ENCODE measurements at regions not wholly inside any gene's neighbourhood (a gene's known extent, or its start where the extent isn't known, plus 50 kb on each side); places are given as distances from the start of the nearest gene placed in this dataset.

GRCh38 chr7:32241636-32242035 lies 171.4 kb upstream of the PDE1C start:
- BruUV-seq (replicated peaks) = no TSS peak
- no peaks in the 10 kb centered on the region for H3K36me3 Mint-ChIP-seq (ENCODE audit: insufficient read depth, unreplicated experiment)
- no peak for DNase-seq (ENCODE audit: unreplicated experiment)
- TF ChIP-seq CTCF (IDR thresholded peaks at IDR 0.05; ENCODE audit: unreplicated experiment) = no peak
- no peaks in the 10 kb centered on the region for H3K9me3 Mint-ChIP-seq (ENCODE audit: unreplicated experiment)
- POLR2A ChIA-PET = no interaction called here
- no peaks in the 10 kb centered on the region for H3K4me1 Mint-ChIP-seq (ENCODE audit: insufficient read depth, unreplicated experiment)
- intact Hi-C loops (cut with micrococcal nuclease) = no loop called here
- H3K27ac Mint-ChIP-seq (ENCODE audit: low read depth, unreplicated experiment) = no peak overlapping the region
- no peaks in the 10 kb centered on the region for H3K27me3 Mint-ChIP-seq (ENCODE audit: insufficient read depth, unreplicated experiment)
- H3K4me3 Mint-ChIP-seq (ENCODE audit: unreplicated experiment) = no peak overlapping the region
- CTCF ChIA-PET = interaction anchor here (0.7 kb wide), 1 partner anchor 21 kb away, joined by 3 read pairs; no protein-coding TSS in a partner anchor

GRCh38 chr7:32239764-32240163 lies 169.6 kb upstream of the PDE1C start:
- H3K36me3 Mint-ChIP-seq (ENCODE audit: insufficient read depth, unreplicated experiment) = no peaks in the 10 kb centered on the region
- H3K27ac Mint-ChIP-seq (ENCODE audit: low read depth, unreplicated experiment) = no peak overlapping the region
- intact Hi-C loops (cut with micrococcal nuclease) = no loop called here
- POLR2A ChIA-PET = no interaction called here
- CTCF ChIA-PET = interaction anchor here (1.5 to 2.8 kb wide), 3 partner anchors 30 to 117 kb away, joined by 4 to 10 read pairs (median 7); no protein-coding TSS in a partner anchor
- H3K27me3 Mint-ChIP-seq (ENCODE audit: insufficient read depth, unreplicated experiment) = peaks cover 4% of the 10 kb centered on the region
- no peaks in the 10 kb centered on the region for H3K4me1 Mint-ChIP-seq (ENCODE audit: insufficient read depth, unreplicated experiment)
- no peak overlapping the region for H3K4me3 Mint-ChIP-seq (ENCODE audit: unreplicated experiment)
- no peak for DNase-seq (ENCODE audit: unreplicated experiment)
- no TSS peak for BruUV-seq (replicated peaks)
- TF ChIP-seq CTCF (IDR thresholded peaks at IDR 0.05; ENCODE audit: unreplicated experiment) = no peak
- peaks cover 7% of the 10 kb centered on the region for H3K9me3 Mint-ChIP-seq (ENCODE audit: unreplicated experiment)

GRCh38 chr7:32228601-32229000 lies 158.4 kb upstream of the PDE1C start:
- Mint-ChIP-seq H3K36me3 (ENCODE audit: insufficient read depth, unreplicated experiment) (peaks cover 6% of the 10 kb centered on the region), H3K27me3 (ENCODE audit: insufficient read depth, unreplicated experiment) (peaks cover 20% of the 10 kb centered on the region), H3K27ac (ENCODE audit: low read depth, unreplicated experiment) (no peak overlapping the region), H3K4me1 (ENCODE audit: insufficient read depth, unreplicated experiment) (no peaks in the 10 kb centered on the region), H3K4me3 (ENCODE audit: unreplicated experiment) (no peak overlapping the region), H3K9me3 (ENCODE audit: unreplicated experiment) (no peaks in the 10 kb centered on the region)
- BruUV-seq (replicated peaks) = no TSS peak
- no peak for TF ChIP-seq CTCF (IDR thresholded peaks at IDR 0.05; ENCODE audit: unreplicated experiment)
- POLR2A ChIA-PET = no interaction called here
- DNase-seq (ENCODE audit: unreplicated experiment) = no peak
- intact Hi-C loops (cut with micrococcal nuclease) = no loop called here
- CTCF ChIA-PET = interaction anchor here (0.5 to 1.0 kb wide), 3 partner anchors 15 to 251 kb away, joined by 3 to 6 read pairs (median 5); no protein-coding TSS in a partner anchor

DNA sequence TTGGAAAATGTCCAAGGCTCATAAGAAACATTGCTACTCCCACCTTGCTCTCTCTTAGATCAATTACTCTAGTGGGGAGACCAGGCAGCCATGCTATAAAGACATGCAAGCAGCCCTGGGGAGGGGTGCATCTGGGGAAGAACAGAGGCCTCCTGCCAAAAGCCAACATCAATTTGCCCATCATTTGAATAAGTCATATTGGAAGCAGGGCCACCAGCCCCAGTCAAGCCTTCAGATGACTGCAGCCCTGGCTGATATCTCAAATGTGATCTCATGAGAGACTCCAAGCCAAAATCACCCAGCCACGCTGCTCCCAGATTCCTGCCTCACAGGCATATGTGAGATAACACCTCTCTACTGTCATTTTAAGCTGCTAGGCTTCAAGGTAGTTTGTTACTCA lies 157.5 kb upstream of the PDE1C start:
- intact Hi-C loops (cut with micrococcal nuclease) = no loop called here
- no peak overlapping the region for H3K4me3 Mint-ChIP-seq (ENCODE audit: unreplicated experiment)
- no peak overlapping the region for H3K27ac Mint-ChIP-seq (ENCODE audit: low read depth, unreplicated experiment)
- no TSS peak for BruUV-seq (replicated peaks)
- no peaks in the 10 kb centered on the region for H3K4me1 Mint-ChIP-seq (ENCODE audit: insufficient read depth, unreplicated experiment)
- peaks cover 6% of the 10 kb centered on the region for H3K36me3 Mint-ChIP-seq (ENCODE audit: insufficient read depth, unreplicated experiment)
- no peak for TF ChIP-seq CTCF (IDR thresholded peaks at IDR 0.05; ENCODE audit: unreplicated experiment)
- POLR2A ChIA-PET = no interaction called here
- peaks cover 11% of the 10 kb centered on the region for H3K27me3 Mint-ChIP-seq (ENCODE audit: insufficient read depth, unreplicated experiment)
- H3K9me3 Mint-ChIP-seq (ENCODE audit: unreplicated experiment) = no peaks in the 10 kb centered on the region
- CTCF ChIA-PET = interaction anchor here (0.6 to 1.0 kb wide), 2 partner anchors 120 to 252 kb away, joined by 3 to 4 read pairs; no protein-coding TSS in a partner anchor
- DNase-seq (ENCODE audit: unreplicated experiment) = no peak

Data from MCF 10A (cell line).